Ishikawa (cell line): ENCODE measurements at regions not wholly inside any gene's neighbourhood (a gene's known extent, or its start where the extent isn't known, plus 50 kb on each side); places are given as distances from the start of the nearest gene placed in this dataset.

Experiments
- CEBPB ChIP-seq: IDR thresholded peaks from 2 replicates; pipeline ENCODE4 v1.6.1; 2012
- CREB1 ChIP-seq: IDR thresholded peaks from 2 replicates; pipeline ENCODE4 v1.6.1; 2012; ENCODE audit warnings: low read depth
- EGR1 ChIP-seq: IDR thresholded peaks from 2 replicates; pipeline ENCODE4 v1.6.1; 2012
- EP300 ChIP-seq: IDR thresholded peaks from 2 replicates; pipeline ENCODE4 v1.6.1; 2012; ENCODE audit warnings: borderline replicate concordance
- NFIC ChIP-seq: IDR thresholded peaks from 2 replicates; pipeline ENCODE4 v1.6.1; 2012
- RAD21 ChIP-seq: IDR thresholded peaks from 2 replicates; pipeline ENCODE4 v1.6.1; 2012; ENCODE audit warnings: low read depth
- REST ChIP-seq: IDR thresholded peaks from 2 replicates; pipeline ENCODE4 v1.6.1; 2012; ENCODE audit warnings: low read depth, mild to moderate bottlenecking
- TAF1 ChIP-seq: IDR thresholded peaks from 2 replicates; pipeline ENCODE4 v1.6.1; 2012; ENCODE audit warnings: low read depth, mild to moderate bottlenecking
- TCF12 ChIP-seq: IDR thresholded peaks from 2 replicates; pipeline ENCODE4 v1.6.1; 2012; ENCODE audit warnings: low read depth
- USF1 ChIP-seq: IDR thresholded peaks from 2 replicates; pipeline ENCODE4 v1.6.1; 2012
- YY1 ChIP-seq: IDR thresholded peaks from 2 replicates; pipeline ENCODE4 v1.6.1; 2012; ENCODE audit warnings: low read depth
- ZBTB7A ChIP-seq: IDR thresholded peaks from 2 replicates; pipeline ENCODE4 v1.6.1; 2012; ENCODE audit warnings: low read depth
- TF ChIP-seq, protein P1 (sequence below): IDR thresholded peaks from 2 replicates; pipeline ENCODE4 v1.6.1; 2012

- TF ChIP-seq, protein P1, sequence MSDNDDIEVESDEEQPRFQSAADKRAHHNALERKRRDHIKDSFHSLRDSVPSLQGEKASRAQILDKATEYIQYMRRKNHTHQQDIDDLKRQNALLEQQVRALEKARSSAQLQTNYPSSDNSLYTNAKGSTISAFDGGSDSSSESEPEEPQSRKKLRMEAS: no peak
- TF ChIP-seq REST (no peak), YY1 (no peak), TAF1 (no peak), CREB1 (no peak), EGR1 (no peak), NFIC (no peak), CEBPB (no peak), EP300 (no peak), RAD21 (no peak), TCF12 (no peak), USF1 (no peak), ZBTB7A (no peak)
These were observed 182.2 kb downstream of the ETS1 start for GRCh38 chr11:128405112-128405511.
